Endothelial cell of umbilical vein (primary cell): ENCODE measurements at regions not wholly inside any gene's neighbourhood (a gene's known extent, or its start where the extent isn't known, plus 50 kb on each side); places are given as distances from the start of the nearest gene placed in this dataset.

ENCODE experiments used
- BruUV-seq: library from RNA; stranded (reverse); fragments of 400-500 nt; replicated peaks from 2 replicates; lab custom pipeline; 2021; lab: Mats Ljungman, UMichigan
- CTCF ChIA-PET: fragments of 300-600, 350-600 bp; sonication (Branson Sonifier 250); formaldehyde crosslinking; loops from one replicate; lab custom pipeline; 2021; ENCODE audit warnings: antibody characterized with exemption, inconsistent platforms; lab: Charles Lee
- POLR2A ChIA-PET: fragments of 300-600, 350-600 bp; sonication (Branson Sonifier 250); formaldehyde crosslinking; loops from one replicate; lab custom pipeline; 2021; ENCODE audit warnings: antibody characterized with exemption, inconsistent platforms; lab: Charles Lee
- DNase-seq: peaks from one replicate; pipeline ENCODE4 v3.0.0-alpha.2; 2011; ENCODE audit warnings: low read depth, low spot score
- FAIRE-seq: peaks from 2 replicates; lab custom pipeline; 2011; peaks lifted over from hg19 to GRCh38; lab: Jason Lieb, UNC
- H2AFZ ChIP-seq: 2 replicates; pipeline ENCODE4 v1.6.0; 2012; ENCODE audit warnings: low read depth, low read length, control low read depth, inconsistent platforms
- H3K27ac ChIP-seq: 2 replicates; pipeline ENCODE4 v1.5.1; 2011; ENCODE audit warnings: low read depth, mild to moderate bottlenecking, control low read depth, low read length, moderate library complexity; ENCODE audit not compliant: insufficient read depth
- H3K27me3 ChIP-seq, 2 experiments: 2 replicates each; pipeline versions ENCODE4 v1.6.0 to v1.6.1; 2011; ENCODE audit warnings: low read length in 2 of 2, mixed read lengths in 1 of 2; ENCODE audit not compliant: control insufficient read depth in 2 of 2, insufficient read depth in 2 of 2
- H3K36me3 ChIP-seq, 2 experiments: 2 replicates in 1 of 2; 3 replicates in 1 of 2; pipeline ENCODE4 v1.5.1; 2011; ENCODE audit warnings: low read length in 2 of 2, mild to moderate bottlenecking in 1 of 2, moderate library complexity in 1 of 2; ENCODE audit not compliant: control insufficient read depth in 2 of 2, insufficient read depth in 2 of 2; ENCODE audit errors: extremely low read depth in 1 of 2
- H3K4me1 ChIP-seq: 3 replicates; pipeline ENCODE4 v1.5.1; 2011; ENCODE audit warnings: mild to moderate bottlenecking, low read length; ENCODE audit not compliant: control insufficient read depth, insufficient read depth; ENCODE audit errors: extremely low read depth
- H3K4me2 ChIP-seq: 2 replicates; pipeline ENCODE4 v1.6.1; 2011; ENCODE audit warnings: low read length, control low read depth, mixed read lengths; ENCODE audit not compliant: insufficient read depth
- H3K4me3 ChIP-seq, 3 experiments: fragments of 200-600 bp in 1 of 3; sonication (generic), shearing (Covaris generic) in 1 of 3; replicated peaks in 1 of 3; 2 replicates each; pipeline ENCODE4 v1.5.1; 2011 to 2016; ENCODE audit warnings: control low read depth in 3 of 3, low read length in 3 of 3, mild to moderate bottlenecking in 2 of 3, inconsistent platforms in 1 of 3, low read depth in 1 of 3, moderate library complexity in 1 of 3; ENCODE audit not compliant: insufficient read depth in 1 of 3
- H3K79me2 ChIP-seq: 2 replicates; pipeline ENCODE4 v1.6.0; 2012; ENCODE audit warnings: low read length, inconsistent platforms; ENCODE audit not compliant: control insufficient read depth, insufficient read depth
- H3K9ac ChIP-seq: replicated peaks from 2 replicates; pipeline ENCODE3; 2011; ENCODE audit warnings: low read length, control low read depth; ENCODE audit not compliant: insufficient read depth; ENCODE audit errors: extremely low read depth
- H3K9me1 ChIP-seq: replicated peaks from 3 replicates; pipeline ENCODE4 v1.6.0; 2011; ENCODE audit warnings: mild to moderate bottlenecking, low read length; ENCODE audit not compliant: control insufficient read depth, insufficient read depth; ENCODE audit errors: extremely low read depth
- H3K9me3 ChIP-seq: replicated peaks from 2 replicates; pipeline ENCODE4 v1.5.1; 2012; ENCODE audit warnings: low read length, inconsistent platforms; ENCODE audit not compliant: control insufficient read depth, insufficient read depth
- H4K20me1 ChIP-seq: replicated peaks from 2 replicates; pipeline ENCODE3; 2011; ENCODE audit warnings: mild to moderate bottlenecking, low read length; ENCODE audit not compliant: control insufficient read depth, insufficient read depth; ENCODE audit errors: extremely low read depth
- CTCF ChIP-seq, 2 donors: IDR thresholded peaks; 1 replicate in 1 of 2; 2 replicates in 1 of 2; pipeline ENCODE4 v1.5.1; 2011; ENCODE audit warnings: low read length in 2 of 2, mild to moderate bottlenecking in 2 of 2, moderate library complexity in 2 of 2, control low read depth in 1 of 2, inconsistent platforms in 1 of 2, low read depth in 1 of 2; ENCODE audit not compliant: insufficient read depth in 1 of 2; ENCODE audit errors: extremely low read depth in 1 of 2
- EZH2 ChIP-seq: IDR thresholded peaks from 2 replicates; pipeline ENCODE4 v1.6.1; 2012; ENCODE audit warnings: borderline replicate concordance, low read depth, mild to moderate bottlenecking, moderate library complexity, low read length, inconsistent platforms; ENCODE audit not compliant: severe bottlenecking
- FOS ChIP-seq: IDR thresholded peaks from 2 replicates; pipeline ENCODE4 v1.6.1; 2011; ENCODE audit warnings: mild to moderate bottlenecking, low read length, moderate library complexity, borderline replicate concordance; ENCODE audit not compliant: insufficient read depth
- GATA2 ChIP-seq: IDR thresholded peaks from 2 replicates; pipeline ENCODE4 v1.7.0; 2011; ENCODE audit warnings: low read depth, mild to moderate bottlenecking, moderate library complexity, mixed read lengths, low read length; ENCODE audit not compliant: insufficient read length, insufficient read depth
- JUN ChIP-seq: IDR thresholded peaks from 2 replicates; pipeline ENCODE4 v1.6.1; 2011; ENCODE audit warnings: borderline replicate concordance, low read depth; ENCODE audit not compliant: insufficient read length, insufficient read depth
- MAX ChIP-seq: IDR thresholded peaks from 2 replicates; pipeline ENCODE4 v1.6.1; 2011; ENCODE audit not compliant: insufficient read depth, insufficient read length
- MYC ChIP-seq: IDR thresholded peaks from one replicate; pipeline ENCODE4 v1.6.1; 2011; ENCODE audit warnings: mild to moderate bottlenecking, low read depth, low read length
- POLR2A ChIP-seq: IDR thresholded peaks from 2 replicates; pipeline ENCODE4 v1.6.1; 2012; ENCODE audit warnings: low read depth, mild to moderate bottlenecking, control low read depth, low read length
- POLR2AphosphoS5 ChIP-seq: IDR thresholded peaks from 2 replicates; pipeline ENCODE4 v1.6.1; 2012; ENCODE audit warnings: low read depth, mild to moderate bottlenecking, control low read depth, low read length, moderate library complexity; ENCODE audit not compliant: insufficient read depth
- dilution Hi-C: fragments of 300-500 bp; cut with MboI; formaldehyde crosslinking; loops from one replicate; pipeline ENCODE4 v1.15.0; 2019; ENCODE audit warnings: low sequenced_read_pairs; ENCODE audit not compliant: extremely low pct_ligation_motif_present
- intact Hi-C: fragments of 100-400 bp; cut with micrococcal nuclease; formaldehyde crosslinking; loops from one replicate; pipeline ENCODE4 v1.10.0; 2022

- H3K79me2 ChIP-seq = no peaks in the 10 kb centered on the region
- no peaks in the 10 kb centered on the region for H3K9me1 ChIP-seq
- ChIA-PET CTCF (no interaction called here), POLR2A (no interaction called here)
- DNase-seq (no peak), FAIRE-seq (no peak)
- no peaks in the 10 kb centered on the region for H3K36me3 ChIP-seq
- H3K4me2 ChIP-seq = no peak overlapping the region
- H3K9me3 ChIP-seq = no peaks in the 10 kb centered on the region
- no peak overlapping the region for H3K9ac ChIP-seq
- H2AFZ ChIP-seq = no peak overlapping the region
- no peak overlapping the region for H3K4me3 ChIP-seq
- no TSS peak for BruUV-seq
- intact Hi-C loops = no loop called here
- no peaks in the 10 kb centered on the region for H3K27me3 ChIP-seq
- dilution Hi-C loops = no loop called here
- no peaks in the 10 kb centered on the region for H4K20me1 ChIP-seq
- no peak overlapping the region for H3K27ac ChIP-seq
- TF ChIP-seq POLR2A (no peak), CTCF (IDR thresholded peaks at IDR 0.05; ENCODE audit: extremely low read depth in 1 of 2, insufficient read depth in 1 of 2, low read depth in 1 of 2, low read length in 2 of 2) (no peak), MAX (no peak), MYC (no peak), GATA2 (no peak), FOS (no peak), JUN (no peak)
- no peaks in the 10 kb centered on the region for H3K4me1 ChIP-seq
Measured at GRCh38 chrX:99494668-99495067, 915.4 kb downstream of the PCDH19 start.

GRCh38 chrX:99480728-99481127 is 929.3 kb downstream of the PCDH19 start:
- no peaks in the 10 kb centered on the region for H3K36me3 ChIP-seq
- BruUV-seq = no TSS peak
- intact Hi-C loops = no loop called here
- dilution Hi-C loops = no loop called here
- H2AFZ ChIP-seq = no peak overlapping the region
- no peaks in the 10 kb centered on the region for H3K9me1 ChIP-seq
- no peaks in the 10 kb centered on the region for H3K27me3 ChIP-seq
- H4K20me1 ChIP-seq = no peaks in the 10 kb centered on the region
- TF ChIP-seq CTCF (IDR thresholded peaks at IDR 0.05; ENCODE audit: extremely low read depth in 1 of 2, insufficient read depth in 1 of 2, low read depth in 1 of 2, low read length in 2 of 2) (no peak), EZH2 (no peak), MYC (no peak), MAX (no peak), JUN (no peak), GATA2 (no peak), FOS (no peak), POLR2AphosphoS5 (no peak), POLR2A (no peak)
- H3K9ac ChIP-seq = no peak overlapping the region
- H3K27ac ChIP-seq = no peak overlapping the region
- H3K4me3 ChIP-seq = no peak overlapping the region
- POLR2A ChIA-PET = no interaction called here
- no peak overlapping the region for H3K4me2 ChIP-seq
- no peaks in the 10 kb centered on the region for H3K9me3 ChIP-seq
- no peak for DNase-seq
- no peaks in the 10 kb centered on the region for H3K4me1 ChIP-seq
- no peak for FAIRE-seq
- CTCF ChIA-PET = no interaction called here
- no peaks in the 10 kb centered on the region for H3K79me2 ChIP-seq
